Skin of body (tissue), 1 donor: ENCODE measurements at regions not wholly inside any gene's neighbourhood (a gene's known extent, or its start where the extent isn't known, plus 50 kb on each side); places are given as distances from the start of the nearest gene placed in this dataset.
"Not testable (repeated sequence)": the region's sequence is repeated elsewhere in the genome, so short reads cannot be mapped to it uniquely, and the experiment has no call there.

Source experiments
- DNase-seq: peaks from one replicate; lab custom pipeline; 2025; lab: John Stamatoyannopoulos, UW

GRCh38 chr3:151675858-151676615, 57.7 kb upstream of the AADACL2 start:
- DNase-seq, result no peak

- DNase-seq, result no peak
These were observed 59.8 kb upstream of the AADACL2 start for GRCh38 chr3:151673974-151674373.

- DNase-seq, result not testable (repeated sequence)
These were observed 66.0 kb upstream of the AADACL2 start for GRCh38 chr3:151667762-151668161.

DNA sequence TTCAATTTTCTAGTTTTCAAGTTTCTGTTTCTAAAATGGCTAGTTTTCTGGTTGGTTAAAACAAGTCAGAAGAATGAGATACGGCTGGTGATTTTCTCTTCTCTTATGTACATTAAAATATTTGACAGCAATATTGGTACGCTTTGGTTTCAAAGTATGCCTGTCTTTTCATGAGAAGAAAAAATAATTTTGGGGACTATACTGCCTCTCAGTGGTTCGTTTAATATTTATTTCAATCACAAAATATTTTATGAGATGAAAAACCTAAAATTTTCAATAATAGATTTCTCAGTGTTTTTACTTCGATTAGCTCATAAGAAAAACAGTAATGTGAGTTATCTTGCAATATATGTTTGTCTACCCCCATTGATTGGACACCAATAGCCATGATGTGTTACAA, 72.8 kb upstream of the AADACL2 start:
- peak; percentile 5 for DNase-seq

DNA sequence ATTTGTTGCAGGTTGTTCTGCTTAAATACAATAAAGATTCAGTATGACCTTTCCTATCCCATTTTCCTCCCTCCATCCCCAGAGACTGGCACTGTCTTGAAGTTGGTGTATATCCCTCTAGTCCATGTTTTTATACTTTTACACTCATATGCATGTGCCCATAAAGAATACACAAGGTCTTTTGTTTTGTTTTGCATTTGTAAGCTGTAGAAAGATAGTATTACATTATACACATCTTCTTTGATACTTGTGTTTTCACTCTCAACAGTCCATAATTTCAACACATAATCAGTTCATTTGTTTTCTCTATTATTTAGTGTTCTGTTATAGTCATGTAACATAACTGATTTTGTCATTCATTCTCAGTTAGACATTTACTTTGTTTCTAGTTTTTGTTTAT, 88.7 kb upstream of the AADACL2 start:
- no peak for DNase-seq

GRCh38 chr3:151644020-151644620, 89.6 kb upstream of the AADACL2 start:
- DNase-seq, result peak; percentile 41

DNA sequence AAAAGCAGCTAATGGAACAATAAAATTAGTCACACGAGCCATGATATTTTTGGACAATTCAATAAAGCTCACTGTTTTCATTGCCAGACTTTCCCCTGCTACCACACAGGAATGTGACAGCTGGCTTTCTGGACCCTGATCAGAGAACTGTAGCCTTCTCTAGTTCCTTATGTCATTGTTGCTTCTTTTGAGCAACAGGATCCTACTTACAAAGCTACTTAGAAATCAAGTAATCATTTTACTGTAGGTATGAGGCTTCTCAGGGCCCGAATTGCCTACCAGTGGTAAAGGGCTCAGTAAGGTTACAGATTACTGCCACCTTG, 94.3 kb upstream of the AADACL2 start:
- peak; percentile 51 for DNase-seq

- DNase-seq, result no peak
These were observed 94.9 kb upstream of the AADACL2 start for GRCh38 chr3:151638555-151639417.

GRCh38 chr3:151635905-151636304, 97.8 kb upstream of the AADACL2 start:
- DNase-seq, result no peak

DNA sequence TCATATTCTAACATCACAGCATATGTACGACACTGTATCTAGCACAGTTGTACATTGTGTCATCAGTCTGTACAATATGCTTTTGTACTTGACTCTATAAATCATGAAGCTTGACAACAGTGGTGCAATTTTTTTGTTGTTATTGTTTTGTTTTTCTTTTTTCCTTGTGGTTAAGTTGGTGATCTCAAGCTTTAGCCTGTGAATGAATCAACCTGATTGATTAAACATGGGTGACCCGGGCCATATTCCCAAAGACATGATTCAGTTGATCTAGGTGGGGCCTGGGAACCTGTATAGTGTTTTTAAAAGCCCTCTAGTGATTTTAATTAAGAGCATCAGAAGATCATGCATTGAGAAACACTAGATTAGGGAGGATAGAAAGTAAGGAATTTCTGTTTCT, 101.8 kb upstream of the AADACL2 start:
- DNase-seq, result peak; percentile 46

DNA sequence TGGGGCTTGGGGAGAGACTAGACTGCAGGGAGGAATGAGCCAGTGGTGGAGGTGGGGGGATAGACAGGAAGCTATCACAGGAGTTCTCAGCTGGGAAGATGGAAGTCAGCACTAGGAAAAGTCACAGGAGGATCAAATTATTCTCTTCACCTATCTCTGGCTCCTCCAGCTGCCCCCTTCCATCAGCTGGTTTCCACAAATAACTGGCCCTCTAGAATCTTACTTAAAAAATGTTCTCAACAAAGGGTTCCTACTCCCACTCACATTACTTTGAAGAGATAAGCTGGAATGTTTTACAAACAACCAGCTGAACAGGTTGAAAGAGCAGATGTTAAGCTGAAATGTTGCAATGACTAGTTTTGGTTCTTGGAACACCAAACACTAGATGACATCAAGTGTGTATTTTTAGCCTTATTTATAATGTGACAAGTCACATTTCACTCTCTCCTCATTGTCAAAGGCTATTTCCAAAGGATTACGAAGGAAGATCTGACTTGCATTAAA, 102.7 kb upstream of the AADACL2 start:
- DNase-seq, result peak; percentile 95

DNA sequence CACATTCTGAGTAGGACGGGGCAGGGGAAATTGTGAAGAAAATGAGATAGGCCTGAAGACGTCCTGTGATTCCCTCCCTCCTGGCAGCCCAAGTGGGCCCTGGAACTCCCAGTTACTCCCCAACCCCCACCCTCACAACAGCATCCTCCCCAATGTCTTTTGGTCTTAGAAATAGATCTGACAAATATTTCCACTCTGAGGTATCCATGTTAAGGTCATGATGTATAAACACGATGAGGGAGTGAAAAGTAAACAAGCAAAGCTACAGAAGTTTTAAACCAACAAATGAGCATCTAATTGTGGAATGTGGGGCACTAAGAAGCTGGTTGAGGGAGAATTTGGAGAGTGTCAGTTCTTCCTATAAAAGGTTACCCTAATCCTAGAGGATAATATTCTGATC, 103.7 kb upstream of the AADACL2 start:
- DNase-seq, result no peak

- DNase-seq, result peak; percentile 48
These were observed 108.1 kb upstream of the AADACL2 start for GRCh38 chr3:151625586-151625985.

- peak; percentile 92 for DNase-seq
These were observed 108.6 kb upstream of the AADACL2 start for GRCh38 chr3:151625086-151625485.

GRCh38 chr3:151620071-151620470, 113.7 kb upstream of the AADACL2 start:
- DNase-seq, result no peak

- DNase-seq, result no peak
These were observed 118.3 kb upstream of the AADACL2 start for GRCh38 chr3:151615464-151615863.

DNA sequence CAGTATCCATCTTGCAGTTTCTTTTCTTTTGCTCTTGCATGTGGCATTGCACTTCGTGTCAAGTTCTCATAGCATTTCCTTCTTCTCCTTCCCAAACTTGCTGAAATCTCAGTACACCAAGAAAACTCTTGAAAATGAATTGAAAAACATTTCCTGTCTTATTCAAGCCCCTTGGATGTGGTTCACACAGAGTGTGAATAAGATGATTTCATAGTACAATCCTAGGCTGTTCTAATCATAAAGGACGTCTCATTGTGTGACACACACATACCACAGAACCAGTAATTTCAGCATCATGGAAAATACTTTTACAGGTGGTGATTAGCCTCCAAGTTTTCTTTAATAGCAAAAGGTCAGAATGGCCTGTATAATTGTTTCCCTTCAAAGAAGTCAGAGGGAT, 121.6 kb upstream of the AADACL2 start:
- DNase-seq, result no peak

DNA sequence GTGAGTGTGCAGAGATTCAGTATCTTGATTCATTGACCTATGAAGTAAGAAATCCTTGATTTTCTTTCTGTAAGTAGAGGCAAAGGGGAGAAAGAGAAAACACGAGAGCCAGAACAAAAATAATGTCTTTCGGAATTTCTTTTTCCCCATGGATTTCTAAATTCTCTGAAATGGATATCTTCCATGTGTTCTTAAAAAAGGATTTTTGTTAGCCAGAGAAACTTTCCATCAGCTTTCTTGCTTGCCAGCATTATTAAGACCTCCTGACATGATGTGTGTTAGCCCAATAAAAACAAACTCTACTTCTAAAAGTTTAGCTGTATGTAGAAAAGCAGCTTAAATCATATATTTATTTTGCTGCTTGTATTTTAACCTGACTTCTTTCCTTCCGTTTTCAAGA, 122.3 kb upstream of the AADACL2 start:
- peak; percentile 60 for DNase-seq

DNA sequence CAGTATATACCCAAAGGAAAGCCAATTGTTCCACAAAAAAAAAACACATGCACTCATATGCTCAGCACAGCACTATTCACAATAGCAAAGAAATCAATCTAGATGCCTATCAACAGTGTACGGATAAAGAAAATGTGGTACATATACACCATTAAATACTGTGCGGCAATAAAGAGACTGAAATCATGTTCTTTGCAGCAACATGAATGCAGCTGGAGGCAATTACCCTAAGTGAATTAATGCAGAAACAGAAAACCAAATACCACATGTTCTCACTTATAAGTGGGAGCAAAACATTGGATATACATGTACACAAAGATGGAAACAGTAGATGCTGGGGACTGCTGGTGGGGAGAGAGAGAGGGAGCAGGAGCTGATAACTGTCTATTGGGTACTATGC, 124.2 kb upstream of the AADACL2 start:
- peak; percentile 35 for DNase-seq

GRCh38 chr3:151604891-151605290, 128.8 kb upstream of the AADACL2 start:
- no peak for DNase-seq

GRCh38 chr3:151600783-151601182, 132.9 kb upstream of the AADACL2 start:
- no peak for DNase-seq

- DNase-seq, result no peak
These were observed 134.5 kb upstream of the AADACL2 start for GRCh38 chr3:151599103-151599672.
